ENCODE measurements at regions not wholly inside any gene's neighbourhood (a gene's known extent, or its start where the extent isn't known, plus 50 kb on each side); places are given as distances from the start of the nearest gene placed in this dataset.

- TF ChIP-seq CTCF (IDR thresholded peaks at IDR 0.05) (no peak), POLR2A (IDR thresholded peaks at IDR 0.05) (no peak)
These were observed 80.5 kb upstream of the PRMT6 start for GRCh38 chr1:106975944-106976343.
